Gastrocnemius medialis (tissue), 4 donors: ENCODE measurements at regions not wholly inside any gene's neighbourhood (a gene's known extent, or its start where the extent isn't known, plus 50 kb on each side); places are given as distances from the start of the nearest gene placed in this dataset.

Experiments
- ATAC-seq, 2 donors: fragments of 150-250 bp; one replicate each; pipeline ENCODE4 v1.9.1; 2016
- DNase-seq, 2 donors: peaks; one replicate each; pipeline ENCODE4 v3.0.0-alpha.2; 2019
- H3K27ac ChIP-seq, 4 donors: fragments of 200-600 bp; sonication (generic); 1 replicate in 1 of 4; 2 replicates in 3 of 4; pipeline ENCODE4 v1.5.1; 2016 to 2018; ENCODE audit warnings: mild to moderate bottlenecking in 2 of 4, moderate library complexity in 1 of 4
- H3K27me3 ChIP-seq, 3 donors: fragments of 200-600 bp; sonication (generic) in 2 of 3; 1 replicate in 1 of 3; 2 replicates in 2 of 3; pipeline versions ENCODE4 v1.5.1 to v1.6.0; 2016 to 2019; ENCODE audit warnings: mild to moderate bottlenecking in 1 of 3, moderate library complexity in 1 of 3
- H3K36me3 ChIP-seq, 2 donors: fragments of 200-600 bp; sonication (generic) in 1 of 2; one replicate each; pipeline ENCODE4 v1.5.1; 2017 to 2018
- H3K4me1 ChIP-seq, 2 donors: fragments of 200-600 bp; sonication (generic) in 1 of 2; one replicate each; pipeline ENCODE4 v1.5.1; 2016 to 2017; ENCODE audit warnings: mild to moderate bottlenecking in 2 of 2
- H3K4me3 ChIP-seq, 4 donors: fragments of 200-600 bp; sonication (generic) in 3 of 4; 1 replicate in 1 of 4; 2 replicates in 3 of 4; pipeline ENCODE4 v1.5.1; 2016 to 2019; ENCODE audit warnings: mild to moderate bottlenecking in 2 of 4
- H3K9me3 ChIP-seq, 3 donors: fragments of 200-600 bp; sonication (generic) in 2 of 3; 1 replicate in 1 of 3; 2 replicates in 2 of 3; pipeline ENCODE4 v1.5.1; 2016 to 2019
- CTCF ChIP-seq, 5 experiments: fragments of 450-650 bp in 3 of 5; fragments of 200-600 bp in 2 of 5; sonication (generic) in 2 of 5; IDR thresholded peaks in 4 of 5; conservative IDR thresholded peaks in 1 of 5; 1 replicate in 4 of 5; 2 replicates in 1 of 5; pipeline ENCODE4 v1.5.1; 2016 to 2019; ENCODE audit warnings: antibody characterized with exemption in 5 of 5, mild to moderate bottlenecking in 3 of 5, moderate library complexity in 3 of 5
- POLR2A ChIP-seq, 2 donors: fragments of 450-650 bp; IDR thresholded peaks; one replicate each; pipeline ENCODE4 v1.6.1; 2017; ENCODE audit warnings: antibody characterized with exemption in 2 of 2, mild to moderate bottlenecking in 2 of 2, moderate library complexity in 2 of 2
- in situ Hi-C, 4 donors: fragments of 200-750 bp; cut with MboI; loops; one replicate each; pipeline versions ENCODE4 v1.15.0 to v1.8.0; 2017; ENCODE audit warnings: low sequenced_read_pairs in 4 of 4
- intact Hi-C: fragments of 100-400 bp; cut with DNase I; formaldehyde crosslinking; loops from one replicate; pipeline ENCODE4 v1.15.1; 2023; ENCODE audit warnings: low total_unique reads

GRCh38 chr10:22853906-22854447 lies 73.9 kb upstream of the ARMC3 start:
- no peak for ATAC-seq
- intact Hi-C loops = no loop called here
- no peak overlapping the region for H3K27ac ChIP-seq

GRCh38 chr10:22852712-22853353 lies 75.0 kb upstream of the ARMC3 start:
- DNase-seq = no peak

More at GRCh38 chr10:22853906-22854447, 73.9 kb upstream of the ARMC3 start:
- in situ Hi-C loops = no loop called here
- H3K27me3 ChIP-seq = no peaks in the 10 kb centered on the region
- H3K4me1 ChIP-seq = peaks cover 6 to 7% of the 10 kb centered on the region in 2 donors
- TF ChIP-seq POLR2A (IDR thresholded peaks at IDR 0.05) = no peak
- TF ChIP-seq CTCF (IDR thresholded peaks at IDR 0.05 in 4 of 5, conservative IDR thresholded peaks at IDR 0.05 in 1 of 5) = no peak
- H3K4me3 ChIP-seq = no peak overlapping the region
- H3K9me3 ChIP-seq = no peaks in the 10 kb centered on the region
- DNase-seq = no peak
- H3K36me3 ChIP-seq = no peaks in the 10 kb centered on the region

GRCh38 chr10:22851865-22852239 lies 76.0 kb upstream of the ARMC3 start:
- TF ChIP-seq POLR2A (IDR thresholded peaks at IDR 0.05) (no peak), CTCF (IDR thresholded peaks at IDR 0.05 in 4 of 5, conservative IDR thresholded peaks at IDR 0.05 in 1 of 5) (no peak)
- Histone ChIP-seq H3K4me1 (peaks cover 13 to 15% of the 10 kb centered on the region in 2 donors), H3K27ac (no peak overlapping the region), H3K27me3 (no peaks in the 10 kb centered on the region), H3K36me3 (no peaks in the 10 kb centered on the region), H3K4me3 (no peak overlapping the region), H3K9me3 (no peaks in the 10 kb centered on the region)
- ATAC-seq (no peak), DNase-seq (no peak)
- in situ Hi-C loops = no loop called here
- intact Hi-C loops = no loop called here

More at GRCh38 chr10:22852712-22853353, 75.0 kb upstream of the ARMC3 start:
- TF ChIP-seq CTCF (IDR thresholded peaks at IDR 0.05 in 4 of 5, conservative IDR thresholded peaks at IDR 0.05 in 1 of 5) (no peak), POLR2A (IDR thresholded peaks at IDR 0.05) (no peak)
- no peak for ATAC-seq
- no peak overlapping the region for H3K27ac ChIP-seq
- H3K4me1 ChIP-seq = peaks cover 13 to 15% of the 10 kb centered on the region in 2 donors
- H3K4me3 ChIP-seq = no peak overlapping the region
- no peaks in the 10 kb centered on the region for H3K27me3 ChIP-seq
- no peaks in the 10 kb centered on the region for H3K9me3 ChIP-seq
- in situ Hi-C loops = no loop called here
- H3K36me3 ChIP-seq = no peaks in the 10 kb centered on the region
- intact Hi-C loops = no loop called here

- no peak overlapping the region for H3K27ac ChIP-seq
- no peaks in the 10 kb centered on the region for H3K9me3 ChIP-seq
- no peak for TF ChIP-seq POLR2A (IDR thresholded peaks at IDR 0.05)
- no peak for TF ChIP-seq CTCF (IDR thresholded peaks at IDR 0.05 in 4 of 5, conservative IDR thresholded peaks at IDR 0.05 in 1 of 5)
Measured at GRCh38 chr10:22850541-22850940, 77.3 kb upstream of the ARMC3 start.

More at GRCh38 chr10:22850541-22850940, 77.3 kb upstream of the ARMC3 start:
- in situ Hi-C loops = no loop called here
- Histone ChIP-seq H3K27me3 (no peaks in the 10 kb centered on the region), H3K4me1 (peaks cover 13 to 15% of the 10 kb centered on the region in 2 donors), H3K4me3 (no peak overlapping the region), H3K36me3 (no peaks in the 10 kb centered on the region)
- DNase-seq (no peak), ATAC-seq (no peak)
- intact Hi-C loops = no loop called here
